Hematopoietic multipotent progenitor cell (in vitro differentiated cells): ENCODE measurements at regions not wholly inside any gene's neighbourhood (a gene's known extent, or its start where the extent isn't known, plus 50 kb on each side); places are given as distances from the start of the nearest gene placed in this dataset.
A peak's percentile ranks its signal among the peaks of the same experiment; 100 is the strongest.
"Not testable (repeated sequence)": the region's sequence is repeated elsewhere in the genome, so short reads cannot be mapped to it uniquely, and the experiment has no call there.

Experiments
- DNase-seq, 3 donors: peaks; one replicate each; pipeline ENCODE4 v3.0.0-alpha.2; 2011 to 2015; ENCODE audit warnings: low read depth in 2 of 3, low spot score in 2 of 3

DNA sequence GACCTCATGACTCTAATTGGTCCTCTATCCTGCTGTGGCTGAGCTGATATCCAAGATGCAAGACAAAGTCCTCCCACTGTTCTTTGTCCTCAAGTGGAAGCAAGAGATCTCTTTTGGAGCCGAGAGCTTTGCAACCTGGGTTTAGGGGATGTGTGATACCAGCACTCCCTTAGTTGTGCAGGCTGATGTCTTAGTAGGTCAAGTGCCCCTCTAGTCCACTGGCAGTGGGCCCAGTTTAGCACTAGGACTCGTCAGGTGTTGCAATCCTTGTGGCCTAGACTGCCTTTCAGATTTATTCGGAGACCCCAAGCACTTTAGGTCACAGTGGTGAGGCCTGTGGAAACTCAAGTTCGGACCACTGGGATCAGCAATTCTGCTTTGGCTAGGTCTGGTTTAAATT is 64.0 kb downstream of the GPRASP3 start:
- no peak for DNase-seq

DNA sequence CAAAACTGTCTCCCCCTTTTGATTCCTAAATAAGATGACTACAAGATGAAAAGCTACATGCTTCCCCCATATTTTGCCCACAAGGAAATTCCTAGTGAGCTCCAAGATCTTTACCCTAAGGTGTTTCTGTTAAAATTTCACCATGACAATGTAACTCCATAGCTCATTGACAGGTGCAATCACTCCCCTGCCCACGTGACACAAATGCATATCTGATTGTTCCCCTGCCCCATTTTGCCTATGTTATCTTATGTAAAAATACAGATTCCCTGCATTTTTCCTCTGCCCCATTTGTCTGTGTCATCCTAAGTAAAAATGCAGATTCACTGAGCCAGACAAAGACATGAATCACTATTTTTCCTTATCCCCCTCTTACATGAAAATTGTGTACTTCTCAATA is 66.7 kb downstream of the GPRASP3 start:
- no peak for DNase-seq

DNA sequence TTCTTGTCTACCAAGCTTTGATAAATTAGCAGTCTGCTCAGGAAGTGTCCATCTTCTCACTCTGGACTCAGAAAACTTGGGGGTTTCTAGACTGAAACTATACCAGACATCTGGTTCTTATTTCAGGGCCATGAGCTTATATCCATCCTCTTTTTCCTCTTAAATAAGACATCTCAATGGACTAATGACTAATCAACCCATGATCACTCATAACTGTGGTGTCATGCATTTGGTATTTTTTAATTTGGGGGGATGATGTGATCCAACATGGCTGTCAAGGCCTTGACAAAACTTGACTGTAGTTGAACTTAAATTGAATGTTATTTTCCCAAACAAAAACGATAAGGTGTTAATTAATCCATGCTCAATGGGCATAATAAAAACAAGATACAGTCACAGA is 87.8 kb downstream of the GPRASP3 start:
- DNase-seq, result no peak

DNA sequence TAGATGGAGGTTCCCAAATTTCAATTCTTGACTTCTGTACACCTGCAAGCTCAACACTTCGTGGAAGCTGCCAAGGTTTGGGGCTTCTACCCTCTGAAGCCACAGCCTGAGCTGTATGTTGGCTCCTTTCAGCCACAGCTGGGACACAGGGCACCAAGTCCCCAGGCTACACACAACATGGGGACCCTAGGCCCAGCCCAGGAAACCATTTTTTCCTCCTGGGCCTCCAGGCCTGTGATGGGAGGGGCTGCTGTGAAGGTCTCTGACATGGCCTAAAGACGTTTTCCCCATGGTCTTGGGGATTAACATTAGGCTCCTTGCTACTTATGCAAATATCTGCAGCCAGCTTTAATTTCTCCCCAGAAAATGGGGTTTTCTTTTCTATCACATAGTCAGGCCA is 97.7 kb downstream of the GPRASP3 start:
- not testable (repeated sequence) for DNase-seq

DNA sequence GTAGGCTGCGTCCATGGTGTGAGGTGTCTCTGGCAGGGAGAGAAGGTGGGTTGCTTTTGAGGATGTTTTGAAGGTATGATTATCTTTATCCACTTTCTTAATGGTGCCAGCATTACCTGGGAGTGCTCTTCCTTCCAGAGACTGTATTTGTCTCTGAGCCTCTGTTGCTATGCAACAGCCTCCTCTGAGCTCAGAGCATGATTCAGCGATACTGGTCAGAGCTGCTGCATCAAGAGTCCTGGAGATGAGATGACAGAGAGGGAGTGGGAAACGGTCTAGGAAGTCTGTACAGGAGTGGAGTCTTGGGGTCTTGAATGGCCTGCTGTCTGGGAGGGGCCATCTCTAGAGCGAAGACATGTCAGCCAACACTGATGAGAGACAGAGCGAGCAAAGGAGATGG is 104.4 kb upstream of the RAB40AL start:
- peak in 1 of 3 donors; percentile 42 for DNase-seq

DNA sequence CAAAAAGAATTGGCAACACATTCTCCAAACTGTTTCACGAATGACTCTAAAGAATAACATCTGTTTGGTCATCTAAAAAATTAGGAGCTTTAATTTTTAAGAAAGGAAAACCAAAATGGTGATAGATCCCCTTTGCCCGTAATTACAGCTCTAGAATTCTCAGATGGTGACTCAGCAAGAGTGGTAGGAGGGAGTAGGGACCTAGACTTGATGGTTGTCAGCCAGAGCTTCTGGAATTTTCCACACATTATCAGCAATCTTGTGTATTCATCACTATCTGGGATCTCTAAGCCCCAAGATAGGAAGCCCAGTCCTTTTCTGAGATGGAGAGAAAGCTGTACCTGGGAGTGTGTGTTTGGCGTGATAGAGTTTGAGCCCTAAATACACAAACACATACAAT is 103.9 kb upstream of the RAB40AL start:
- DNase-seq, result no peak

DNA sequence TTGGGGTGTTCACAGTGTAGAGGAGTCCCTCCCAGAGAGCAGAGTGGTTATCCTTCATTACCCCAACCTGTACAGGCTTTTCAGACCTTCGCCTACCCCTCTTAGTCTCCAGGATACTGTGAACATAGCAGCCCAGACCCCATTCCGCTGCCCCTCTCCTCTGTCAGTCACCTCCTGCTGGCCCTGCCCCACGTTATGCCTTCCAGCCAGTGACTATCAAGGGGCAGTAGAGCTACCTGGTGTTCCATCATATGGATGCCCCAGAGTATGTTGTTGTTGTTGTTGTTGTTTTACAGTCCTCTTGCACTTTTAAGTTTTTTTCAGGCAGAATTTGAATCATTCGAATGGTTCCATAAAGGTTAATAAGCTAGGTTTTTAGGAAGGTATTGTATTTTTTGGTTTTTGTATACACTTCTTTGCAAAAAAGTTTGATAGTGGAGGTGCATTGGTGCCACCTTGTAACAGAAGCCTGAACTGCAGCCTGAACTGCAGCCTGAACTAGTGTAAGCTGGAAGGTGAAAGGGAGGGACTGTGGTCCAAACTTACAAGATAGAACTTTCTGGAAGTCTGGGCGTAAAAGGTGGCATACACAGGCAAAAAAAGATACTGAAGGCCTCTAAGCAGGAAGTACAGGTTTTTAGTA is 101.4 kb upstream of the RAB40AL start:
- DNase-seq, result peak in 2 of 3 donors; percentile 14 to 47

DNA sequence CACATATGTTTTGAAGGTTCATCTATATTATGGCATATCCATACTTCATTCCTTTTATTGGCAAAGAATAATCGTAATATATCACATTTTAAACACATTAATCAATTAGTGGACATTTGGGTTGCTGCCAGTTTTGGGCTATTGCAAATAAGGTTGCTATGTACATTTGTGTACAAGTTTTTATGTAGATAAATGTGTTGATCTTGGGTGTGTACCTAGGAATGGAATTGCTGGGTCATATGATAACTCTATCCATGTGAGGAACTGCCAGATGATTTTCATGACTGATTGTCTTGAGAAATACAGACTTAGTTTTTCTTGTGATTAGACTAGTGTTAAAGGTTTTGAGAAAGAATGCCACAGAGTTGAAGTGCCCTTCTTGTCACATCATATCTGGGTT is 99.2 kb upstream of the RAB40AL start:
- DNase-seq, result no peak

DNA sequence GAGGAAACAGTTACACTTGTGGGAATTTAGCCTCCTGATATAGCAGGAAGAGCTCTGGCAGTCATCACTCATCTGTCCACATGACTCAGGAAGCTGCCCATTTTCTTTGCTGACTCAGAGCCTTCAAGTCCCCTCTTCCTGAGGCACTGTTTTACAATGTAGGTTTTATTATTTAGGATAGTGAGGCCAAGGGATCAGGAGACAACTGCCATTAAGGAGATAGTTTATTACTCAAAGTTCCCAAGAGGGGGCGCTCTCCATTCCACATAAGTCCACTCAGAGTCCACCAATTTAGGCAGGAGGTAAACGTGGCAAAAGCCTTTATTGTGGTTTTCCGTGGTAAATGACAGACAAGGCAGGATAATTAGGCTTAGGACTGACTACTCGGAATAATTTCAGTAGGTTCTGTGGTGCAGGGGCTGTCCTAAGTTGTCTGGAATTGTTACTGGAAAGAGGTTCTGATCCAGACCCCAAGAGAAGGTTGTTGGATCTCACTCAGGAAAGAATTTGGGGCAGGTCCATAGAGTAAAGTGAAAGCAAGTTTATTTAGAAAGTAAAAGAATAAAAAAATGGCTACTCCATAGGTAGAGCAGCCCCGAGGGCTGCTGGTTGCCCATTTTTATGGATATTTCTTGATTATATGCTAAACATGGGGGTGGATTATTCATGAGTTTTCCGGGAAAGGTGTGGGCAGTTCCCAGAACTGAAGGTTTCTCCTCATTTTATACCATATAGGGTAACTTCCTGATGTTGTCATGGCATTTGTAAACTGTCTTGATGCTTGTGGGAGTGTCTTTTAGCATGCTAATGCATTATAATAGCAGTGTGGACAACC is 96.0 kb upstream of the RAB40AL start:
- peak in 1 of 3 donors; percentile 1 for DNase-seq

DNA sequence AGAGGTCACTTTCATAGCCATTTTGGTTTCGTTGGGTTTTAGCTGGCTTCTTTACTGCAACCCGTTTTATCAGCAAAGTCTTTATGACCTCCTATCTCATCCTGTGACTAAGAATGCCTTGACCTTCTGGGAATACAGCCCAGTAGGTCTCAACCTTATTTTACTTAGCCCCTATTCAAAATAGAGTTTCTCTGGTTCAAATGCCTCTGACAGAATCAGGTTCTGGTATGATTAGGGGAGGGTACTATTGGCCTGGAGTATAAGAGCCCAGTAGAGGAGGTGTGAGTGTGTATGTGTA is 95.4 kb upstream of the RAB40AL start:
- no peak for DNase-seq

DNA sequence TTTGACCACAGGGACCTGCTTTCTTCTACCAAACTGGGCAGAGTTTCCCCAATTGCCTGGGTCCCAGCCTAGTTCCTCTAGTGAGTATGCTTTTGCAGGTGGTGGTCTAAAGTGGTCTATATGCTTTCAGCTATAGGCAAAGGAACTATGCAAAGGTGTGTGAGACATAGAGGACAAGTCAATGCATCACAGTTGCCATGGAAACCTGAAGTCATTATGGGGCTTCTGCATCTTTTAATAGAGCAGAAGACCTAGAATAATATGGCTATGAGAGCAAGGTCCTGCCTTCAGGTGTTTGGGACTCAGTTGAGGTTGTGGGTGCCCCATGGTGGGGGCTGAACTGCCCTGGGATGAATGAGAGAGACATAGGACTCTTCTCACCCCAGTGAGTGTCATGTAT is 92.1 kb upstream of the RAB40AL start:
- no peak for DNase-seq

DNA sequence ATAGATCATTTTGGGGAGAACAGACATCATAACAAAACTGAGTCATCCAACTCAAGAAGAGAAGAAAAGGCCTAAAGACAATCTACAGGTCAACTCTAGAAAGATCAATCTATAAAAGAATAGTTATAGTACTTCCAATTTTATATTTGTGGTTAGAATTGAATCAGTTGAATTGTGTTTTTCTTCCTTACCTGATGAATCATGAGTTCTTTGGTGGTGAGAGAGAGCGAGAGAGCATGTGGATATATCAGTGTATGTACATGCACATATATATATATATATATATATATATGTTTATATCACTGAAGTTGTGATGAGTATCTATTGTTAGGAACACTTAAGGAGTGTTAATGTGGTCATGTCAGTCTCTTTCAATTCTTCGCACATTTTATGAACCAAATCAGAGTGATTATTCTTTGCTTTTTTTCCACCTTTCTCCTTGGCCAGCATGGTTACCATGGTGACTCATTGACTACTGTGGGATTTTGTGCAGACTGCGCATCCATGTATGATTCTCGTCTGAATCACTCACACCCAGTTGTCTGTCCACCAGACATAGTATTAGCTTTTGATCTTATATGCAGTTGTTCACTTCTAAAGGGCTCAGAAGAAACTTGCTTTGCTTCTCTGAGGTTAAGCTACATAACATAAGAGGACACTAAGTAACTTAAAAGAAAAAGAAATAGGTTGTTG is 90.4 kb upstream of the RAB40AL start:
- no peak for DNase-seq

DNA sequence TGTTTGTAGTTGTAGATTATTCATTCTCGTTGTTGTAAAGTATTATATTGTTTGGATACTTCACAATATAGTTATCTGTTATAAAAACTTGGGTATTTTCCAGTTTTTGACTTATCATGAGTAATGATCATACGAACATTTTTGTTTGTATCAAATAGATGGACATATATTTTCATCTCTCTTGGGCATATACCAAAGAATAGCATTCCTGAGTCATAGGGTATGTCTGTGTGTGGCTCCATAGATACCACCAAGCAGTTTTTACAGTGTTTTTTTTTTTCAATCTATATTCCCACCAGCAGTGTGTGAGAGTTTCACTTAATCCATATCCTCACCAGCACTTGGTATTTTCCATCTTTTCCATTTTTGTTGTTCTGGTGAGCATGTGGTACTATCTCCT is 89.7 kb upstream of the RAB40AL start:
- DNase-seq, result no peak

DNA sequence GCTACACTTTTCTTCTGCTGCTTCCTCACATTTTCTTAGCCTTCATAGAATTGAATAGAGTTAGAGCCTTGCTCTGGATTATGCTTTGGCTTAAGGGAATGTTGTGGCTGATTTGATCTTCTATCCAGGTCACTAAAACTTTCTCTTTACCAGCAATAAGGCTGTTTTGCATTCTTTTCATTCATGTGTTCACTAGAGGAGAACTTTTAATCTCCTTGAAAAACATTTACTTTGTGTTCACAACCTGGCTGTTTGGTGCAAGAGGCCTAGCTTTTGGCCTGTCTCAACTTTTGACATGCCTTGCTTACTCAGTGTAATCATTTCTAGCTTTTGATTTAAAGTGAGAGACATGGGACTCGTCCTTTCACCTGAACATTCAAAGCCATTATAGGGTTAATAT is 87.7 kb upstream of the RAB40AL start:
- DNase-seq, result no peak

DNA sequence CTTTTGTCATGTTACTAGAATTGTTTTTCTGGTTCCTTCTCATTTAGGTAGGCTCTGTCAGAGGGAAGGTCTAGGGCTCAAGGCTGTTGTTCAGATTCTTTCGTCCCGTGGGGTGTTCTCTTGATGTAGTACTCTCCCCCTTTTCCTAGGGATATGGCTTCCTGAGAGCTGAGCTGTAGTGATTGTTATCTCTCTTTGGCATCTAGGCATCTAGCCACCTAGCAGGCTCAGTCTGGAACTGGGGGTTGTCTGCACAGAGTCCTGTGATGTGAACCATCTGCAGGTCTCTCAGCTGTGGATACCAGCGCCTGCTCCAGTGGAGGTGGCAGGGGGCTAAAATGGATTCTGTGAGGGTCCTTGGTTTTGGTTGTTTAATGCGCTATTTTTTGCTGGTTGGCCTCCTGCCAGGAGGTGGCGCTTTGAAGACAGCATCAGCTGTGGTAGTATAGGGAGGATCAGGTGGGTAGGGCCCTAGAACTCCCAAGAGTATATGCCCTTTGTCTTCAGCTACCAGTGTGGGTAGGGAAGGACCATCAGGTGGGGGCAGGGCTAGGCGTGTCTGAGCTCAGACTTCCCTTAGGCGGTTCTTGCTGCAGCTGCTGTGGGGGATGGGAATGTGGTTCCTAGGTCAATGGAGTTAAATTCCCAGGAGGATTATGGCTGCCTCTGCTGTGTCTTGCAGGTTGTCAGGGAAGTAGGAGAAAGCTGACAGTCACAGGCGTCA is 78.1 kb upstream of the RAB40AL start:
- not testable (repeated sequence) for DNase-seq

DNA sequence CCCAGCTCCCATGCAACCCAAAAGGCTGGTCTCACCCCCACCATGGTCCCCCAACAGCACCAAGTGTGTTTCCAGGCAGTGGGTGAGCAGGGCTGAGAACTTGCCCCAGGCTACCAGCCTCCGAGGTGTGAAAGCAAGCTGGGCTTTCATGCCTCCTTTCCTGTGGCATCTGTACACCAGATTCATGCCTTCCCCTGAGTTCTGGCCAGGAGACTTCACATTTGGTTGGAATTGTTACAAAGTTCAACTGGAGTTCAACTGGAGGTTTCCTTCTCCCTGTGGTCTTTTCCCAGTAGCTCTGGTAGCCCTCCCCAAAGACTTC is 77.6 kb upstream of the RAB40AL start:
- DNase-seq, result no peak

DNA sequence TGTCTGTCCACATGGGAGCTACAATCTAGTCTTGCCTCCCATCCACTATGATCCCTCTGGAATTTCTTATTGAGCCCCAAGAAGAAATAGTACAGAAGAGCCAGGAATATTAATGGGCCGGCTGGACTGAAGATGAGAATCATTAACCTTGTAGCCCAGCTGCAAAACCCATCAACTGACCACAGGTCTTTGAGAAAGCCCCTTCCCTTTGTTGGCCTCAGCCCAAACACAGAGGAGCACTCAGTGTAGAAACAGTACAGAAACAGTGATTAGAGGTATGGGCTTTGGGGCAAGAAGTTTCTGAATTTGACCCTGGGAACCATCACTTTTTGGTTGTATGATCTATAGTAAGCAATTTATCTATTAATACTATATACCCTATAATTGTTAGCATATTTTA is 76.8 kb upstream of the RAB40AL start:
- no peak for DNase-seq

DNA sequence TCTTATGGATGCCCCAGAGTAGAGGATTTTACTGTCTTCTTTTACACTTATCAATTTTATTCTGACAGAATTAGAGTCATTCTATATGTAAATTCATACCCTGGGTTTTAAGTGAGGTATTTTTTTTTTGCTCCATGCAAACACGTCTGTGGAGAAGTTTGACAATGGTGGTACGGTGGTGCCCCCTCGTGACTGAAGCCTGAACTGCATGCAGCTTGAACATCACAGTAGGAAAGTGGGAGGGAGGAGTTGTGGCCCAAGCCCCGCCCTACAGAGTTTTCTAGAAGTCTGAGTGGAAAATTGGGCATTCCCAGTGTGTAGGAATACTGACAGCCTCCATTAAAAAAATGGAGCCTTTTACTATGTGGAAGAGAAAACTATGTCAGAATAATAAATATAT is 73.3 kb upstream of the RAB40AL start:
- DNase-seq, result peak; percentile 52 to 81 (median 62)

DNA sequence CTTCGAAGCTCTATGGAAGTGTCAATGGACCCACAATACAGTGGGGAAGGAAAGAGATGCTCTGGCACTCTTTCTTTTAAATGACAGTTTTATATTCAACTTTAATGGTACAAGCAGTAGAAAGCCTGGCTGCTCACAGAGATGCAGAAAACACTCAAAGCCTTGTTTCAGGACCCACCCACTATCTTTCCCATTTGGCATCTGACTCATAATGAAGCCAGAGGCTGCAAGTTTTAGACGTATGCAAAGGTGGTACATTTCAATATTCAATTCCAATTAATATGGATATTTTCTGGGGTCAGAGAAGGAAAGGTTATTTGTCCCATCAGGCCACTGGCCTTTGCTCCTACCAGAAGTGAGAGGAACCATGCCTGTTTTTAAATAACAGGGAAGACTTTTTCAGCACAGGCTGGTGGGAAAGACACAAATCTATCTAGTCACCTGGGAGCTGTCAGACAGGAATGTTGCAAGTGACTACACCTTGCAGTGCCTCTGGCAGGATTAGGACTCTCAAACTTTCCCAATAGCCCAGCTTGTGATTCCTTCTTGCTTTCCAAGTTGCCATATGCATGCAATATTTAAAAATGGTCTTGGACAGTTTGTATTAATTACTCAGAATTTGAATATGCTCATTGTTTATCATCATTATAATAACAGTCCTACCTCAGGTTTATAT is 70.0 kb upstream of the RAB40AL start:
- DNase-seq, result no peak

DNA sequence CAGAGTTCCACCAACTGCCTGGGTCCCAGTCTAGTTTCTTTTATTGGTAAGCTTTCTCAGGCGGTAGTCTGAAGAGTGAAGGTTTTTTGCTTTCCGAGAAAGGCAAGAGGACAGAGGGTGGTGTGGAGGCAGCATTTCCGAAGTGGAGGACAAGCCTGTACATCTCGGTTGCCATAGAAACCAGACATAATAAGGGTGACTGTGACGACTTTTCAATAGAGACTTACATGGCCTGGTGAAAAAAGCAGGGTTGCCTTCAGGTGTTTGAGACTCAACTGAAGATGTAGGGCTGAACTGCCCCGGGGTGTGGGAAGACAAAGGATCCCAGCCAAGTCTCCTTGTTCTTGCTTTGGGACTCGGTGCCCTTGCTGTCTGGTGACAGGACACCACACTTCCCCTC is 53.6 kb upstream of the RAB40AL start:
- no peak for DNase-seq
